Fibroblast of mammary gland (primary cell): ENCODE measurements at regions not wholly inside any gene's neighbourhood (a gene's known extent, or its start where the extent isn't known, plus 50 kb on each side); places are given as distances from the start of the nearest gene placed in this dataset.

Source experiments
- DNase-seq: peaks from one replicate; pipeline ENCODE4 v3.0.0-alpha.2; 2010; ENCODE audit warnings: low read depth
- H3K4me3 ChIP-seq: 2 replicates; pipeline ENCODE4 v1.5.1; 2011; ENCODE audit warnings: low read depth, mild to moderate bottlenecking, low read length, moderate library complexity; ENCODE audit not compliant: control insufficient read depth
- CTCF ChIP-seq: conservative IDR thresholded peaks from 2 replicates; pipeline ENCODE4 v1.5.1; 2011; ENCODE audit warnings: low read depth, low read length, inconsistent platforms; ENCODE audit not compliant: control insufficient read depth, insufficient read depth

DNA sequence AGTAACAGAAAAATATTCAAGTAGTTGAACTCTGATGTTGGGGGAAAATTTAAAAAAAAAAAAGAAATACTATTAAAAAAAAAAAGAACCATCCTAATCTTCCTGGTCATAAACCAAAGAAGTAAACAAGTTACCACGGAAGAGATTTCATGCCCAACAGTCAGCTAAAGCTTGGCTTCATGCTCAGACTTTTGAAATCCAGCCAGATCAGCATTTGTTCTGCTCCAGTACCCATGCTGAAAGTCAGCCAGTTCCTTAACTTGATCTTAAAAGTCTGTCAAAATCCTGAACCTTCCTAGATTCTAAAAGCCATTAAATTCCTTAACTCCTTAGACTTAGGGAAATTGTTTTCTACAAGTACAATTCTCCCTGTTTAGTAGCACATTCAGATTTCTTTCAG is 908.7 kb upstream of the CDH9 start:
- no peak for DNase-seq
- no peak for TF ChIP-seq CTCF
- H3K4me3 ChIP-seq, result no peak overlapping the region

GRCh38 chr5:27944471-27944870 is 906.1 kb upstream of the CDH9 start:
- no peak for TF ChIP-seq CTCF
- DNase-seq, result no peak
- H3K4me3 ChIP-seq, result no peak overlapping the region

DNA sequence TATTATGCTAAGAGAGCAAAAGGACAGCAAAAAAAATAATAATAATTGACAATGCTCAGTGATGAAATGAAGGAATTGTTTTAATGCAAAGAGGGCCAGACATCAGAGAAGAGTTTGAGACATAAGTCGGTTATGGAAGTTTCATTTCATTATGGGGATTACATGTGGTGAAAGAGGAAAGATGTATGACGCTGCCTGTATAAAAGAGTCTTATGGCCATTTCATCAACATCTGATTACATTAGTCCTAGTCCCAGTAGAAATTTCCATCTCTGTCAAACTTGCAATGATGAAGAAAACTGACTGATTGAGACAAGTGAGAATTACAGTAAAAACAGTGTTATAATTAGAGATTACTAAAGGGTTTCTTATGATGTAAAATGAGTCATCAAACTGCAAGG is 900.6 kb upstream of the CDH9 start:
- TF ChIP-seq CTCF, result no peak
- no peak overlapping the region for H3K4me3 ChIP-seq
- DNase-seq, result no peak

DNA sequence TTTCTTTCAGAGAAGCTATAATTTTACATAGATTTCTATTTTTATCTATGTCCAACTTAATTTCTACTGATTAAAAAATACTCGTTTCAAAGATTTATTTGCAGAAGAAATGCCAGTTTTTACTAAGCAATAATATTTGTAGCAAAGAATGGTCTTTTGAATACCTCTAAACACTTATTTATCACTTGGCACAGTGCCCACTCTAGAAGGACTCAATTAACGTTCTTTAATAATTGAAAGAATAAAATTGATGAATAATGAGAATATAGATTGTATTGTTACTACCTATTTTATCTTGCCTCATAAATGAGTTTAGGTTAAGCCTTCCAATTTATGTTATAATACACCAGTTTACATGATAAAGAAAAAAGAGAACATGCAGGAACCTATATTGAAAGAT is 889.7 kb upstream of the CDH9 start:
- TF ChIP-seq CTCF, result no peak
- no peak for DNase-seq
- no peak overlapping the region for H3K4me3 ChIP-seq

GRCh38 chr5:27911216-27911615 is 872.8 kb upstream of the CDH9 start:
- H3K4me3 ChIP-seq, result no peak overlapping the region
- no peak for DNase-seq
- TF ChIP-seq CTCF, result no peak

GRCh38 chr5:27908341-27908740 is 870.0 kb upstream of the CDH9 start:
- no peak for DNase-seq
- no peak for TF ChIP-seq CTCF
- no peak overlapping the region for H3K4me3 ChIP-seq

- no peak overlapping the region for H3K4me3 ChIP-seq
- TF ChIP-seq CTCF, result no peak
- DNase-seq, result no peak
Observed at GRCh38 chr5:27906931-27907601, 868.7 kb upstream of the CDH9 start.
